ENCODE measurements at regions not wholly inside any gene's neighbourhood (a gene's known extent, or its start where the extent isn't known, plus 50 kb on each side); places are given as distances from the start of the nearest gene placed in this dataset.

DNA sequence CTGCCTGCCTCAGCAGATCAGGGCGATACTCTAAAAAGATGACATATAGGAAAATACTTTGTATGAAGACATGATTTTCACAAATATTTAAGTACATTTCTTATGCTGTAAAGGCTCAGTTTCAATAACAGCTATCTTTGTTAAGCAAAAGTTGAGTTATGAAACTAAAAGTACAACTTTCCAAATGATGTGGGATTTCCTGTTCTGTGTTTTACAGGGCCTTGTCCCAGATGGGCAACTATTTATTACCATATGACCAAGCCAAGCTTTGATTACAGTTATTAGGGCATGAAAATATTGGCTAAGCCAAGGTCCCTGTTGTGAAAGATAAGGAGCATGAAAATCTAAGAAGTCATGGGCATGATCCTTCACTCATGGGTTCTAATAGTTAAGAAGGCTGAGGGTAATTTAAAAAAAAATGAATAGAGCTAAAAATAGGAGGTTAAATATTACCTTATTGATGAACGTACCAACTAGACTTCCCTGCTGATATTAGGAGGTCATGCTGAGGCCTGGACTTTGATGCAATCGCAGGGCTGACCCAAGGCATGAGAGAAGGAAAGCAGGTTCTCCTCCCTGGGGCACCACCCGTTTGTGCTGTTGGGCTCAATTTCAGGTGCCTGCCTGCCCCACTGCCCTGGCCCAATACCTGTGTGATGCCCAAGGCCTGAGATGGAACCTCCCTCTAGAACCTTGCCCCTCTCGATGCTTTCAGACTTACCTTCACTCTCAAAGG, 294.4 kb upstream of the PRDM1 start:
- H3K27ac ChIP-seq (ENCODE audit: low read length): no peak overlapping the region
- H3K4me1 ChIP-seq (ENCODE audit: control insufficient read depth, low read depth, low read length): no peaks in the 10 kb centered on the region
- no peaks in the 10 kb centered on the region for H3K27me3 ChIP-seq (ENCODE audit: control insufficient read depth, insufficient read depth, low read length)
- no peaks in the 10 kb centered on the region for H3K9me3 ChIP-seq (ENCODE audit: control insufficient read depth, low read depth, low read length)
- H3K9ac ChIP-seq (ENCODE audit: low read length): no peak overlapping the region
- H3K36me3 ChIP-seq (ENCODE audit: control insufficient read depth, low read depth, low read length): no peaks in the 10 kb centered on the region
- H3K4me3 ChIP-seq (ENCODE audit: low read length): no peak overlapping the region

DNA sequence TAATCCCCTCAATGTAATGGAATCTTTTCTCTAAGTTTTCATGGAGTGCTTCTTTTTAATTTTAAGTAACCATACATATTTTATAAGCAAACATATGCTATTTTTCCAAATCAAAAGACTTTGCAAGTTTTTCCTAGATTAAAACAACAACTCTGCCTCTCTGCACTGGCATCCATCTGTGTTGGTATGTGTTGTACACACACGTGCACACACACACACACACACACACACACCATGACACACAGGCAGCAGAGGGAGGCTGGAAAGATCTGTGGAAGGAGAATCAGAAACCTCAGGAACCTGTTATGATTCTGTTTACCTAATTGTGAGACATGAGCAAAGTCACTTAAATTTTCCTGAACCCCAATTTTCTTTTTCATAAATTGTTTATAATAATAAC, 295.0 kb upstream of the PRDM1 start:
- no peaks in the 10 kb centered on the region for H3K27me3 ChIP-seq (ENCODE audit: control insufficient read depth, insufficient read depth, low read length)
- H3K4me3 ChIP-seq (ENCODE audit: low read length): no peak overlapping the region
- H3K4me1 ChIP-seq (ENCODE audit: control insufficient read depth, low read depth, low read length): no peaks in the 10 kb centered on the region
- H3K9me3 ChIP-seq (ENCODE audit: control insufficient read depth, low read depth, low read length): no peaks in the 10 kb centered on the region
- no peak overlapping the region for H3K9ac ChIP-seq (ENCODE audit: low read length)
- no peak overlapping the region for H3K27ac ChIP-seq (ENCODE audit: low read length)
- H3K36me3 ChIP-seq (ENCODE audit: control insufficient read depth, low read depth, low read length): no peaks in the 10 kb centered on the region

DNA sequence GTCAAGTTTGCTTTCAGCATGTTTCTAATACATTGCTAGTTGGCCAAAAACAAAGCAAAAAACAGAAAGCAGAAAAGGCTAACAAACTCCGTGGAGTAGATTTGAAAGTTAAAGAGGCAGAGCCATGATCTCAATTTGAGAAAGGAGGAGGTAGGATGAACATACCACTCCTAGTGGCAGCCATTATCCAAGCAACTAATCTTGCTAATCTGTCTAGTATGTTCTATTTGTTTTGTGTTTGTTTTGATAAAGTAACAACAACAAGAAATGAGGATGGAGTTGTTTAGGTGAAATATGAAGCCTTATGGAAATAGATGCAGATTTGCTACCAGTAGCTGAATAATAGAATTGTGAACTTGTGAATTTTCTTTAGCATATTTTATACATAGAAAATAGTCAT, 295.5 kb upstream of the PRDM1 start:
- Histone ChIP-seq H3K9me3 (ENCODE audit: control insufficient read depth, low read depth, low read length) (no peaks in the 10 kb centered on the region), H3K27ac (ENCODE audit: low read length) (no peak overlapping the region), H3K27me3 (ENCODE audit: control insufficient read depth, insufficient read depth, low read length) (no peaks in the 10 kb centered on the region), H3K36me3 (ENCODE audit: control insufficient read depth, low read depth, low read length) (no peaks in the 10 kb centered on the region), H3K9ac (ENCODE audit: low read length) (no peak overlapping the region), H3K4me1 (ENCODE audit: control insufficient read depth, low read depth, low read length) (no peaks in the 10 kb centered on the region), H3K4me3 (ENCODE audit: low read length) (no peak overlapping the region)

DNA sequence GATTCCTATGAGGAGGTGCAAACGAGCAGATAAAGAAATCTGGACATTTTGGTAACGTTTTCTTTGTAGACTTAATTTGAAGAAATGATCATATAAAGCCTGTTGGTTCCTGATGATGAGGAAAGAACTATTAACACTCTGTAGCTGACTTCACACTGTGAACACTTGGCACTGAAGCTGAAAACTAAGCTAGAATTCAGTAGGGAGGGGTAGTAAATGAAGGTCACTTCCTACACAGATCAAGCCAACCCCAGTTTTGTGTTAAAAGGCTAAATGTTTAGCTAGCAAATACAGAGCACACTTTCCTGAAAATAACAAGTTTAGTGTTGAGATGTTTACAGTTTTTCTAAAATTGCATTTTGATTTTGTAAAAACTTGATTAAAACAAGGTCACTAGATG, 296.2 kb upstream of the PRDM1 start:
- Histone ChIP-seq H3K27ac (ENCODE audit: low read length) (no peak overlapping the region), H3K9ac (ENCODE audit: low read length) (no peak overlapping the region), H3K36me3 (ENCODE audit: control insufficient read depth, low read depth, low read length) (no peaks in the 10 kb centered on the region), H3K9me3 (ENCODE audit: control insufficient read depth, low read depth, low read length) (no peaks in the 10 kb centered on the region), H3K27me3 (ENCODE audit: control insufficient read depth, insufficient read depth, low read length) (no peaks in the 10 kb centered on the region), H3K4me3 (ENCODE audit: low read length) (no peak overlapping the region), H3K4me1 (ENCODE audit: control insufficient read depth, low read depth, low read length) (no peaks in the 10 kb centered on the region)

DNA sequence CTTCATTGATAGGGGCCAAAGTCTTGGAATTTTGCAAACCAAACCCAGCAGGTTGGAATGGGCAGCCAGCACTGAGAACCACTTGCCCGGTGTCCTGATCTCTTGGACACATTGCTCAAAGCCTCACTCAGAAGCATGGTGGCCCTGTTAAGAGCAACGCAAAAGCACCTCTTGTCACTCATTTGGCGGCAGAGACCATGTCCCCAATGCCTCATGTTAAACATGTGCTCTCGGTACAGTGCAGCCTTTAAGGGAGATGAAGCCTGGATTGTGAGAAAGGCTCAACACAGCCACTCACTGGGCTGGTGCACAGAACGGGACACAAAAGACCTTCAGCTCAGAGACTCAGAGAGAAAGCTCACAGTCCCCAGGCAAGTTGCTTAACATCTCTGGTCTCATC, 298.4 kb upstream of the PRDM1 start:
- Histone ChIP-seq H3K9ac (ENCODE audit: low read length) (no peak overlapping the region), H3K36me3 (ENCODE audit: control insufficient read depth, low read depth, low read length) (no peaks in the 10 kb centered on the region), H3K4me3 (ENCODE audit: low read length) (no peak overlapping the region), H3K9me3 (ENCODE audit: control insufficient read depth, low read depth, low read length) (no peaks in the 10 kb centered on the region), H3K27ac (ENCODE audit: low read length) (no peak overlapping the region), H3K4me1 (ENCODE audit: control insufficient read depth, low read depth, low read length) (no peaks in the 10 kb centered on the region), H3K27me3 (ENCODE audit: control insufficient read depth, insufficient read depth, low read length) (no peaks in the 10 kb centered on the region)

DNA sequence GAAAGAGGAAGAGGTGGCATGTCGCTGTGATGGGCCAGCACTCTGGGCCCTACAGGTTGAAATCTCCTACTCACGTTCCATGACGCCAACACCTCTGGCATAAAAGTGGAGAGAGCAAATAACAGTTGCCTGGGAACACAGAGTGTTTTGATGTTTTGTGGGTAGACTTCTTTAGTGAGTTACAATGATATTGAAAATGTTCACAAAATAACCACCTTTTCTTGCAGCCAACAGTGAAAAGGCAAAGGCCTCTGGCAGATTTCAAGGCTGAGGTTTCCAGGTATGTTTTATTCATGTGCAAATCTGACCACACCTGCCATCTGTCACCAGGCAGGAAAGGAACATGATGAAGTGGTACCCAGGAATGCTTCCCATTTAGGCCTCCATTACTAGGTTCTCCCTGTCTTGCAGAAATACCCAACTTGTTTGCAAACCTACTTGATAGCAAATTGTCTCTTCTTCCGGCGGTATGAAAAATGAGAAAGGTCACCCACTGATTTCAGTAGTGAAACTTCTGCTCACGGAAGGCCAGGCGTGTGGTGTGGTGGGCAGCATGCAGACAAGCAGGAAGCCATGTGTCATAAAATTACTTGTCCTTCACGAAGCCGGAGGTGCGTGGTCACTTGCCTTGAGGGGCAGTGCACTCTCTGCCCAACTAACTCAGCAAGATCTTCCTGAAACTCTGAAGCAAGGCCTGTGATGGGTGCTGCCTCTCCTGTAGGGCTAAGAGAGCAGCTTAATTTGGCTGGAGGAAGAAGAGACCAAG, 299.1 kb upstream of the PRDM1 start:
- H3K4me1 ChIP-seq (ENCODE audit: control insufficient read depth, low read depth, low read length): no peaks in the 10 kb centered on the region
- H3K27ac ChIP-seq (ENCODE audit: low read length): no peak overlapping the region
- H3K27me3 ChIP-seq (ENCODE audit: control insufficient read depth, insufficient read depth, low read length): no peaks in the 10 kb centered on the region
- H3K36me3 ChIP-seq (ENCODE audit: control insufficient read depth, low read depth, low read length): no peaks in the 10 kb centered on the region
- H3K4me3 ChIP-seq (ENCODE audit: low read length): no peak overlapping the region
- H3K9ac ChIP-seq (ENCODE audit: low read length): no peak overlapping the region
- H3K9me3 ChIP-seq (ENCODE audit: control insufficient read depth, low read depth, low read length): no peaks in the 10 kb centered on the region

DNA sequence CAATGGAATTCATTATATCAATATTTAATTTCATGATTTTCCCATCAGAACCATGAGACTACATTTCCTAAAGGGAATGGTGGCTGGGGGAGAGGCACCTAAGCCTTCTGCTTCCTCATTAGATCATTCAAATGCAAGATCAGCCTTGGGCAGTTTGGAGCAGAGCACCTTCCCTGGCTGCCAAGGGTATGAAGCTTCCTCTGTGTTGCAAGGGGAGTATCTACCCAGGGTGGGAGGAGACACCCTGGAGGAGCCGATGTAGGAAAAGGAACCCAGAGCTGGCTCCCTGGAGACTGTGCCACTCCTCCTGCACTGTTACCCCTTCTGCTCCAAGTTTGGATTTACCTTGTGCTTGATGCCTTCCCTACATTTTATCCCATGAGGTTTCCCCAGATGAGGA, 299.7 kb upstream of the PRDM1 start:
- no peaks in the 10 kb centered on the region for H3K9me3 ChIP-seq (ENCODE audit: control insufficient read depth, low read depth, low read length)
- no peak overlapping the region for H3K4me3 ChIP-seq (ENCODE audit: low read length)
- H3K36me3 ChIP-seq (ENCODE audit: control insufficient read depth, low read depth, low read length): no peaks in the 10 kb centered on the region
- H3K27me3 ChIP-seq (ENCODE audit: control insufficient read depth, insufficient read depth, low read length): no peaks in the 10 kb centered on the region
- H3K4me1 ChIP-seq (ENCODE audit: control insufficient read depth, low read depth, low read length): no peaks in the 10 kb centered on the region
- H3K27ac ChIP-seq (ENCODE audit: low read length): no peak overlapping the region
- H3K9ac ChIP-seq (ENCODE audit: low read length): no peak overlapping the region

DNA sequence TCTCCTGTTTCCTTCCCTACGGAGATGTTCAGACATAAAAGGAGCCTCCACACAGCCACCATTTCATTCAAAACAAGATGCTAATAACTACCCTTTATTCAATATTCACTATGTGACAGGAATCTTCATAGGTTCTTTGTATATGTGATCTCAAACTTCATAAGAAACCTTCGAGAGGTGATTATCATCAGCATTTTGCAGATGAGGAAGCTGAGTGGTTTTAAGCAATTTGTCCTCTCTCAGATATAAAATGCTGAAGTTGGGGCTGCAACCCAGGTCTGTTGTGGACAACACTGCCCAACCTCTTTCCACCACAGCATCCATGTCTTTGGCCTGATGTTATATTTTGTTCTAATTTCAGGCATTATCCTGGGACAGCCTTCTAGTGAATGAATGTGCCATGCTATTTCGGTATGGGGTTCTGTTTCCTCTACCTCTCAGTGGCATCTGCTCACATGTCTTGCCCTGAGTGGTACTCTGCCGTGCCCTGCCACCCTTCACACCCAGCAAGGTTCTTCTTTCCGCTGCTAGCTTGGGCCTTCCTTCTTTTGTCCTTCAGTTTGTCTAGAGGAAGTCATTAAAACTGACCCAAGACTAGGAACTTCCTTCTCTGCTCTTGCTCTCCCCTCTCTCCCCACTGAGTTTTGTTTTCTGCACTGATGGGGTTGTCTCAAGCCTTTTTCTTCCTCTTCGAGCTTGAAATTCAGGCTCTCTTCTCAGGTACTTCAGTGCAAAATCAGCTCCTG, 300.9 kb upstream of the PRDM1 start:
- H3K9ac ChIP-seq (ENCODE audit: low read length): no peak overlapping the region

DNA sequence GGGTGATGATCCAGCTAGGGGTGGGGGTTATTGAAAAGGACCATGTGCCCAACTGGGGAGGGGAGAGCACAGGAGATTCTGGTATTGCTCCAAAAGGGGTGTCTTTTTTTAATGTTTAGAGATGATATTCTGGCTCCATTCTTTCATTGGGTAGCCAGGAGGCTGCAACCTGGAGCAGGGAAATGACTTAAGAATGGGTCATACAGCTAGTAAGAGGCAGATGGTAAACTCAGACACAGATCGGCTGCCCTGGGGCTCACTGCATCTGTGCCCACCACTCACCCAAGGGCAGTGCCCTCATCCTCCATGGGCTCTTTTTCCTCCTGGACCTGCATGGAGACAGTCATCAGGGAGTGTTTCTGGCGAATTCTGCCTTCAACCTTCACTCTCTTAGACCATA, 302.0 kb upstream of the PRDM1 start:
- Histone ChIP-seq H3K4me1 (ENCODE audit: control insufficient read depth, low read depth, low read length) (no peaks in the 10 kb centered on the region), H3K9me3 (ENCODE audit: control insufficient read depth, low read depth, low read length) (no peaks in the 10 kb centered on the region), H3K27me3 (ENCODE audit: control insufficient read depth, insufficient read depth, low read length) (no peaks in the 10 kb centered on the region), H3K4me3 (ENCODE audit: low read length) (no peak overlapping the region), H3K36me3 (ENCODE audit: control insufficient read depth, low read depth, low read length) (no peaks in the 10 kb centered on the region), H3K9ac (ENCODE audit: low read length) (no peak overlapping the region), H3K27ac (ENCODE audit: low read length) (no peak overlapping the region)

More for the DNA sequence above, 300.9 kb upstream of the PRDM1 start:
- Histone ChIP-seq H3K27ac (ENCODE audit: low read length) (no peak overlapping the region), H3K36me3 (ENCODE audit: control insufficient read depth, low read depth, low read length) (no peaks in the 10 kb centered on the region), H3K4me3 (ENCODE audit: low read length) (no peak overlapping the region), H3K9me3 (ENCODE audit: control insufficient read depth, low read depth, low read length) (no peaks in the 10 kb centered on the region), H3K4me1 (ENCODE audit: control insufficient read depth, low read depth, low read length) (no peaks in the 10 kb centered on the region), H3K27me3 (ENCODE audit: control insufficient read depth, insufficient read depth, low read length) (no peaks in the 10 kb centered on the region)

DNA sequence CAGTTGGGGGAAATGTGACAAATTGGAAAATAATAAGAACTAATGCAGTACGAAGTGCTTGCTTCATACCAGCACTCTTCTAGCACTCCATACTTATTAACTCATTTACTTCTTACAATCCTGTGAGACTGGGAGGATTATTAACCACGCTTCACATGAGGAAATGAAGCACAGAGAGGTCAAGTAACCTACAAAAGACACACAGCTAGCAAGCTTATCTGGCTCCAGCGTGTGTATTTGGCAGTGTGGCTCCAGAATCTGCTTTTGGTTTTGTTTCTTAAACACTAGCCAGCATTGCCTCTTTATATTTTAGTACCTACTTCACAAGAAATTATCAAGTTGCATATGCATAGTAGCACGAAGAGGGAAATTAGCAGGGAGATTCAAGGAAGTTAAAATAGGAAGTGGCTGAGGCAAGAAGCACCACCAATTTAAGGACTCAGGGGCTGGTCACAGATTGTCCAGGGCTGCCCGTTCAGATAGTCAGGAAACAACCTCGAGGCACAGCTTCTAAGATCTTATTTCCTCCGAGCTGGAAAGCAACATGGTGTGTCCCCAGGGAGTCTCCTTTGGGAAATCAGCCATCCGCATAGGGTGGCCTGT, 302.7 kb upstream of the PRDM1 start:
- Histone ChIP-seq H3K9ac (ENCODE audit: low read length) (no peak overlapping the region), H3K9me3 (ENCODE audit: control insufficient read depth, low read depth, low read length) (no peaks in the 10 kb centered on the region), H3K36me3 (ENCODE audit: control insufficient read depth, low read depth, low read length) (no peaks in the 10 kb centered on the region), H3K27ac (ENCODE audit: low read length) (no peak overlapping the region), H3K27me3 (ENCODE audit: control insufficient read depth, insufficient read depth, low read length) (no peaks in the 10 kb centered on the region), H3K4me3 (ENCODE audit: low read length) (no peak overlapping the region), H3K4me1 (ENCODE audit: control insufficient read depth, low read depth, low read length) (no peaks in the 10 kb centered on the region)

DNA sequence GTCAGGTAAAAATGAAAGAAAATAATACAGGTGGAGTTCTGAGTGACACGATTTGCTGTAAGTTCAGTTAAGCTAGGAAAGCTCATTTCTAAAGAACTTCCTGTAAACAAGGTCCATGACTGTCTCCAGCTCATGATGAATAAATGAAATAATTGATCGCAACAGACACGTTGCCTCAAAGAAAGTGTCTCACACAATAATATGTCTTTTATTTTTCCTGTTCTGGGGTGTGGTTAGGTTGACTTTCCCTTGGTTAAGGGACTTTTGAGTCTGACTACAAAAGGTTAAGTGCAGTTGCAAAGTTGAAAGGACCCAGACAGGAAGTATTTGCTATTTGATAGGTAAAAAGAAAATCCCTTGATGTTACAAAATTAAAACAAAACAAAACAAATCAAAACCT, 304.2 kb upstream of the PRDM1 start:
- no peaks in the 10 kb centered on the region for H3K4me1 ChIP-seq (ENCODE audit: control insufficient read depth, low read depth, low read length)
- H3K9ac ChIP-seq (ENCODE audit: low read length): no peak overlapping the region
- no peak overlapping the region for H3K27ac ChIP-seq (ENCODE audit: low read length)
- no peak overlapping the region for H3K4me3 ChIP-seq (ENCODE audit: low read length)
- no peaks in the 10 kb centered on the region for H3K9me3 ChIP-seq (ENCODE audit: control insufficient read depth, low read depth, low read length)
- H3K27me3 ChIP-seq (ENCODE audit: control insufficient read depth, insufficient read depth, low read length): no peaks in the 10 kb centered on the region
- H3K36me3 ChIP-seq (ENCODE audit: control insufficient read depth, low read depth, low read length): no peaks in the 10 kb centered on the region
